PC-9 (cell line): ENCODE measurements at regions not wholly inside any gene's neighbourhood (a gene's known extent, or its start where the extent isn't known, plus 50 kb on each side); places are given as distances from the start of the nearest gene placed in this dataset.
"Not testable (repeated sequence)": the region's sequence is repeated elsewhere in the genome, so short reads cannot be mapped to it uniquely, and the experiment has no call there.

Source experiments
- BruUV-seq: library from RNA; stranded (reverse); fragments of 400-500 nt; replicated peaks from 2 replicates; lab custom pipeline; 2021; lab: Mats Ljungman, UMichigan
- CTCF ChIA-PET: fragments of 300-600 bp; sonication (Branson Sonifier 250); formaldehyde crosslinking; loops from one replicate; lab custom pipeline; 2022; ENCODE audit warnings: antibody characterized with exemption; lab: Charles Lee
- POLR2A ChIA-PET: fragments of 300-600 bp; sonication (Branson Sonifier 250); formaldehyde crosslinking; loops from one replicate; lab custom pipeline; 2022; ENCODE audit warnings: antibody characterized with exemption; ENCODE audit not compliant: unreplicated experiment; lab: Charles Lee
- DNase-seq, 2 experiments: peaks; one replicate each; pipeline versions ENCODE4 v3.0.0 to v3.0.0-alpha.2; 2015 to 2022; ENCODE audit warnings: mixed read lengths in 1 of 2
- H2AFZ ChIP-seq: fragments of 200-600 bp; sonication (generic); 2 replicates; pipeline ENCODE4 v1.8.1; 2017; ENCODE audit warnings: antibody characterized with exemption
- H3F3A ChIP-seq: fragments of 200-600 bp; sonication (generic); 2 replicates; pipeline ENCODE4 v1.8.1; 2017; ENCODE audit warnings: antibody characterized with exemption, mild to moderate bottlenecking, low read depth; ENCODE audit not compliant: insufficient read depth
- H3K27ac ChIP-seq: fragments of 200-600 bp; sonication (generic); 2 replicates; pipeline ENCODE4 v1.6.1; 2016; ENCODE audit warnings: mixed run types
- H3K27me3 ChIP-seq: fragments of 200-600 bp; sonication (generic); 2 replicates; pipeline ENCODE4 v1.6.1; 2016; ENCODE audit warnings: low read depth, mixed run types; ENCODE audit not compliant: insufficient read depth
- H3K36me3 ChIP-seq: fragments of 200-600 bp; sonication (generic); 2 replicates; pipeline ENCODE4 v1.6.1; 2016; ENCODE audit warnings: low read depth, mixed run types
- H3K4me1 ChIP-seq: fragments of 200-600 bp; sonication (generic); replicated peaks from 2 replicates; pipeline ENCODE4 v1.6.1; 2016; ENCODE audit warnings: mixed run types; ENCODE audit not compliant: insufficient read depth
- H3K4me2 ChIP-seq: fragments of 200-600 bp; sonication (generic); 2 replicates; pipeline ENCODE4 v1.6.1; 2017; ENCODE audit warnings: mixed run types
- H3K4me3 ChIP-seq: fragments of 200-600 bp; sonication (generic); 2 replicates; pipeline ENCODE4 v1.6.1; 2016; ENCODE audit warnings: mixed run types
- H3K79me2 ChIP-seq: fragments of 200-600 bp; sonication (generic); 2 replicates; pipeline ENCODE4 v1.6.1; 2017; ENCODE audit warnings: low read depth, mixed run types
- H3K9me2 ChIP-seq: fragments of 200-600 bp; sonication (generic); 2 replicates; pipeline ENCODE4 v1.8.1; 2017; ENCODE audit warnings: mild to moderate bottlenecking; ENCODE audit not compliant: insufficient read depth
- H3K9me3 ChIP-seq: fragments of 200-600 bp; sonication (generic); 2 replicates; pipeline ENCODE4 v1.8.1; 2016; ENCODE audit warnings: low read depth; ENCODE audit not compliant: insufficient read depth
- H4K20me1 ChIP-seq: fragments of 200-600 bp; sonication (generic); 2 replicates; pipeline ENCODE4 v1.8.1; 2017; ENCODE audit not compliant: insufficient read depth
- CTCF ChIP-seq: fragments of 200-600 bp; sonication (generic); conservative IDR thresholded peaks from 2 replicates; pipeline ENCODE4 v1.6.1; 2017; ENCODE audit warnings: mixed run types, antibody characterized with exemption, mild to moderate bottlenecking, moderate library complexity
- EZH2 ChIP-seq: fragments of 200-600 bp; sonication (generic); IDR thresholded peaks from 2 replicates; pipeline ENCODE4 v1.8.0; 2017; ENCODE audit warnings: antibody characterized with exemption, low read depth
- intact Hi-C: fragments of 100-400 bp; cut with micrococcal nuclease; formaldehyde crosslinking; loops from one replicate; pipeline ENCODE4 v1.10.0; 2022; ENCODE audit not compliant: unreplicated experiment

- no peak overlapping the region for H3K27ac ChIP-seq
- DNase-seq: no peak
- no peaks in the 10 kb centered on the region for H3K9me2 ChIP-seq
- POLR2A ChIA-PET: no interaction called here
- TF ChIP-seq EZH2 (no peak), CTCF (no peak)
- H3K4me1 ChIP-seq: no peaks in the 10 kb centered on the region
- H3K4me2 ChIP-seq: no peak overlapping the region
- no peaks in the 10 kb centered on the region for H3K36me3 ChIP-seq
- no peak overlapping the region for H2AFZ ChIP-seq
- no peaks in the 10 kb centered on the region for H3K9me3 ChIP-seq
- intact Hi-C loops: no loop called here
- CTCF ChIA-PET: no interaction called here
- H3K79me2 ChIP-seq: no peaks in the 10 kb centered on the region
- H3K4me3 ChIP-seq: no peak overlapping the region
- BruUV-seq: no TSS peak
- no peaks in the 10 kb centered on the region for H3F3A ChIP-seq
- no peaks in the 10 kb centered on the region for H4K20me1 ChIP-seq
- H3K27me3 ChIP-seq: no peaks in the 10 kb centered on the region
These were observed 1894.9 kb upstream of the LRRTM1 start for GRCh38 chr2:82199493-82199852.

GRCh38 chr2:82198809-82199492, 1894.4 kb upstream of the LRRTM1 start:
- Histone ChIP-seq H3K27ac (no peak overlapping the region), H3K79me2 (no peaks in the 10 kb centered on the region), H2AFZ (no peak overlapping the region), H3K9me3 (no peaks in the 10 kb centered on the region), H3K36me3 (no peaks in the 10 kb centered on the region), H3K4me1 (no peaks in the 10 kb centered on the region), H3K4me3 (no peak overlapping the region), H3K9me2 (no peaks in the 10 kb centered on the region), H4K20me1 (no peaks in the 10 kb centered on the region), H3K4me2 (no peak overlapping the region), H3F3A (no peaks in the 10 kb centered on the region), H3K27me3 (no peaks in the 10 kb centered on the region)
- no peak for TF ChIP-seq EZH2
- TF ChIP-seq CTCF: no peak
- DNase-seq: no peak
- no TSS peak for BruUV-seq
- intact Hi-C loops: no loop called here
- CTCF ChIA-PET: no interaction called here
- POLR2A ChIA-PET: no interaction called here

- DNase-seq: no peak
These were observed 1877.7 kb upstream of the LRRTM1 start for GRCh38 chr2:82182270-82182669.

GRCh38 chr2:82175210-82175609, 1870.7 kb upstream of the LRRTM1 start:
- BruUV-seq, H3K79me2 ChIP-seq, H3K4me3 ChIP-seq, H3K9me2 ChIP-seq, H2AFZ ChIP-seq, H3K4me1 ChIP-seq, H3K27ac ChIP-seq, H3K4me2 ChIP-seq, intact Hi-C loops, H3K27me3 ChIP-seq, H3K9me3 ChIP-seq, H3F3A ChIP-seq, H4K20me1 ChIP-seq, POLR2A ChIA-PET, CTCF ChIA-PET, H3K36me3 ChIP-seq, DNase-seq: not testable (repeated sequence)

More at GRCh38 chr2:82182270-82182669, 1877.7 kb upstream of the LRRTM1 start:
- Histone ChIP-seq H3K79me2 (no peaks in the 10 kb centered on the region), H3K27me3 (no peaks in the 10 kb centered on the region), H3K9me2 (no peaks in the 10 kb centered on the region), H3K27ac (no peak overlapping the region), H3K4me1 (no peaks in the 10 kb centered on the region), H3K36me3 (no peaks in the 10 kb centered on the region), H4K20me1 (no peaks in the 10 kb centered on the region), H3F3A (no peaks in the 10 kb centered on the region), H3K4me3 (no peak overlapping the region), H3K4me2 (no peak overlapping the region), H3K9me3 (no peaks in the 10 kb centered on the region), H2AFZ (no peak overlapping the region)
- no peak for TF ChIP-seq CTCF
- no peak for TF ChIP-seq EZH2
- POLR2A ChIA-PET: no interaction called here
- CTCF ChIA-PET: no interaction called here
- no TSS peak for BruUV-seq
- intact Hi-C loops: no loop called here
